Colon (tissue), 2 donors: ENCODE measurements at regions not wholly inside any gene's neighbourhood (a gene's known extent, or its start where the extent isn't known, plus 50 kb on each side); places are given as distances from the start of the nearest gene placed in this dataset.
"Not testable (repeated sequence)": the region's sequence is repeated elsewhere in the genome, so short reads cannot be mapped to it uniquely, and the experiment has no call there.

Experiments
- FAIRE-seq: peaks from 2 replicates; lab custom pipeline; 2012; peaks lifted over from hg19 to GRCh38; lab: Jason Lieb, UNC
- donor health status: control.
- donor health status: control.

- no peak for FAIRE-seq
These were observed 1450.3 kb downstream of the STIM2 start for GRCh38 chr4:28310926-28311325.

DNA sequence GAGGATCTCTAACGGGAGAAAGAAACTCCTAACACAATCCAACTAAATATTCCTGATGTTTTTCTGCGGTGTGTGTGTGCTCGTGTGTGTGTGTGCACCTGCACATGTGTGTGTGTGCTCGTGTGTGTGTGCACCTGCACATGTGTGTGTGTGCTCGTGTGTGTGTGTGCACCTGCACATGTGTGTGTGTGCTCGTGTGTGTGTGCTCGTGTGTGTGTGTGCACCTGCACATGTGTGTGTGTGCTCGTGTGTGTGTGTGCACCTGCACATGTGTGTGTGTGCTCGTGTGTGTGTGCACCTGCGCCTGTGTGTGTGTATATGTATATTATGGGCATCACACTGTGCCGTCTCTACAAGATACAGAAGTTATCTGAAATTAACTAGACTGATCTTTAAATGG lies 1451.9 kb downstream of the STIM2 start:
- FAIRE-seq, result not testable (repeated sequence)

DNA sequence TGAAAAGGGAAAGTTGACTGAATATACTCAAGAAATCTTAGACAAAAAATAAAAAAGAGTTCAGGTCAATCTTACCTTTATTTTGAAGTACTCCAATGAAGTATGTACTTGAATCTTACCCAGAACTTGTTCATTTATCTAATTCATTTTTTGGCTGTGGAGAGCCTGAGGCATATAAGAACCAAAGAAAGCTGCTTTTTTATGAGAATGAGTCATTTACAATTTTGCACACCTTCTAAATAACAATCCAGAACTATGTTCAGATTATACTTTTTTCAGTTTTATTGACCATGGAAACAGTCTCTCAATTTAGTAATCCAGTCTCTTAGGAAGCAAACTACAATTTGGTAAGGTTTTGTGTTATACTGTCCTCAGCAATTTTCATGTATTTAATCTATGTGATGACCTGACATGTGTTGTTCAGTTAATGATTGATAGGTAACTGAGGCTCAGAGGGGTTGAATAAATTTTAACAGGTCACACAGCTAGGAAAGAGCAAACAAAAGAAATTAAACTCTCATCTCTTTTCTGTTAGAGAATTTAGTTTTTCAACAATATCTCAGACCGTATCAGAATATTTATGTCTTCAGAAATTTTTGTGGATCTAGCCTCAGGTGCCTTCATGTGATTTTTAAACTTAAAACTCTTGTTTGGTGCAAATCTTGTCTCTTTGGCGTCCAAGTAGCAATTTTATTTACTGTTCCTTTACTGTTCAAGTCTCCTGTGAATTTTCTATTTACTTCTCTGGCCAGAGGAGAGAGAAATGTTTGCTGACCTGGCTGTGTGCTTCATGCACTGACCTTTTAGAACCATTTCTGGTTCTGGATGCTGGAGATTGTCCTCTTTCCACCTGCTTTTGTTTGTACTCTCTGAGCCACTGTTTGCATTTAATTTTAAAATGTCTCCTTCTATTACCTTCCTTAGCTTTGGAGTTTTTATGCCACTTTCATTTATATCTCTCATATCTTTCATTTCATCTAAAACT lies 1453.4 kb downstream of the STIM2 start:
- FAIRE-seq, result no peak

DNA sequence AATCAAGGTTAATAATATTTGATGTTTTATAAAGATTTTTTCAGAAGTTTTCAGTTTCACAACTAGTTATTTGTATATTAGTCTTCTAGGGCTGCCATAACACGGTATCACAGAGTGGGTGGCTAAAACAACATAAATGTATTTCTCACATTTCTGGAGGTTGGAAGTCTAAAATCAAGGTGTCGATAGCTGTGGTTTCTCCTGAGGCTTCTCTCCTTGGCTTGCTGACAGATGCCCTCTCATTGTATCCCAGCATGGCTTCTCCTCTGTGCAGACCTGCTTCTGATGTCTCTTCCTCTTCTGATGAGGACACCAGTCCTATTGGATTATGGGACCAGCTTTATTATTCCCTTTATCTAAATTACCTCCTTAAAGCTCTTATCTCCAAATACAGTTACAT lies 1456.6 kb downstream of the STIM2 start:
- no peak for FAIRE-seq

- FAIRE-seq, result no peak
These were observed 1473.6 kb downstream of the STIM2 start for GRCh38 chr4:28334249-28334648.

GRCh38 chr4:28341784-28342183 lies 1481.1 kb downstream of the STIM2 start:
- FAIRE-seq, result no peak

GRCh38 chr4:28350485-28350884 lies 1489.8 kb downstream of the STIM2 start:
- FAIRE-seq, result no peak

GRCh38 chr4:28351102-28351501 lies 1490.5 kb downstream of the STIM2 start:
- no peak for FAIRE-seq

DNA sequence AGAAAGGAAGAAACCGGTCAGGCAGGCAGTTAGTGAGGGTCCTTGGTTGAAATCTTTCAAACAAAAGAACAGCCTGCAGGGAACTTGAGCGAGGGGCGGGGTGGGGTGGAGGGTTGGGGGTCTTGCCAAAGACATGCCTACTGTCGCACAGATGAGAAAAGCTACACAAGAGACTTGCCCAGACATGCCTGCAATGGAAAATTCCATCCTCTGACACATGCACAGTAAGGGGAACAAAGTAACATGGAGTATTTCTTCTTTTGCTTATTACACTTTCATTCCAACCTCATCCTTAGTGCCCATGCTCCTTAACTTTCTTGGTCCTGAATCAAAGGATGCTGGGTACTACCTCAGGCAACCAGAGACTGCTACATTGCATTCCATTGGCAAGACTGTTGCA lies 1491.2 kb downstream of the STIM2 start:
- no peak for FAIRE-seq

DNA sequence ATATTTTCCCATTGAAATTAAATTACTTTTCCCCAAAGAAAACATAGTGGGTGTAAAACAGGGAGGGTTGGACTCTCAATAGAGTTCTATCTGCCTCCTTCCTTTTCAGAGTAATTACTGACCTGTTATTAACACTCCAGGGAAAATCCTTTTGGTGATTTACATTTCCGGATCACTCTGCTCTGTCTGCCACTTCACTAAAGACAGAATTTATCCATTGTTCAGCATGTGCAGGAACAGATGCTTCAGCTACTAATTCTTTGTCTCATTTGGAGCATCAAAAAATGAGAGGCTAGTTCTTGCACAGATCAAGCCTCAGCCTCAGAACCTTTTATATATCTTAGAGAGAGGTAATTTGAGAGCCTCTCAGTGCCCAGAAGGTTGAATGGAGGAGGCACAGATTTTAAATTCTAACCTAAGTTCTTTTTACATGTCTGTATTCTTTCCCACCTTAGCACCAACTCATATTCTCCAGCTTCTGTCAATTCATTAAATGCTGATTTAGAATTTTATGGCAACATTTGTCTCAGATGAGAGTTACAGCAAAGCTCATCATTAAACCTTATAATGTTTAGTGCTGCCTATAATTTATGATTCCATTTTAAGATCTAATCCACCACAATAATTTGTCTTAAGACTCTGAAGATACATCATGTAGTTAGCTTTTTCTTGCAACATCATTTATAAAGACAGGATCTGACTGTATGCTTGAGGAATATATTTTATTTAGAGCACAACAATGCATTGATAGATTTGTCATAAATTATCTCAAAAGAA lies 1494.4 kb downstream of the STIM2 start:
- no peak for FAIRE-seq

GRCh38 chr4:28357990-28358389 lies 1497.3 kb downstream of the STIM2 start:
- no peak for FAIRE-seq

- FAIRE-seq, result no peak
These were observed 1498.0 kb downstream of the STIM2 start for GRCh38 chr4:28358606-28359005.

DNA sequence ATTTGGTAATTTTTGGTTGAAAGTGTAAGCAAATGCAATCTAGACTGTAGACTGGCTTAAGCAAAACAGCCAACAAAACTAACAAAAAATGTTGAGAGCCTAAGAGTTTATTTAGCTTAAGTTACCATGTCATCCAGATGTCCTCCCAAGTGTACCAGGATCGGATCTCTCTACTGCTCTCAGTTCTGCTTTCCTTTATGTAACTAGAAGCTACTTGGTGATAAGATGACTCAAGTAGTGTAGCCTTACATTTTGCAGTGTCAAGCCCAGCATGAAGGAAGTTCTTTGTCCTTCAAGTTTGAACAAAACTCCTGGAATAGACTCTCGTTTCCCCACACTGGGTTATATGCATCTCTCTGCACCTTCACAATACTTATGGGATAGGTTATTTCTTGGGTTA lies 1500.0 kb downstream of the STIM2 start:
- no peak for FAIRE-seq

DNA sequence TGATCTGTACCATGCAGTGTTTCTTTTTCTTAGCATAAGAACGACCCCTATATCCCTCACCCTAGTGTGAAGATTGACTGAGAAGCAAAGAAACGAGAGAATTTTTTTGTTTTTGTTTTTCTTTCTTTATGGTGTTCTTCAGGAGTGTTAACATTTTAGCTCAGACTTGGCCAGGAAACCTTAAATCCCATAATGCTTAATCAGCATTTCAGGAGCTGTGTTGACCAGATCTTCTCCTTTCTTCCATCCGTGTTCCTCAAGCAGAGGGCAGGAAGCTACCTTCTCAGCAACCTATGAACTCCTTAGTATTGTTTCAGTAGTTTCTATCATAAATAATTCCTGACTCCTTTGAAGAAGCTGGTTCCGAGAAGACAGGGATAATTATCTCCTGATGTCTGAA lies 1501.5 kb downstream of the STIM2 start:
- FAIRE-seq, result no peak

DNA sequence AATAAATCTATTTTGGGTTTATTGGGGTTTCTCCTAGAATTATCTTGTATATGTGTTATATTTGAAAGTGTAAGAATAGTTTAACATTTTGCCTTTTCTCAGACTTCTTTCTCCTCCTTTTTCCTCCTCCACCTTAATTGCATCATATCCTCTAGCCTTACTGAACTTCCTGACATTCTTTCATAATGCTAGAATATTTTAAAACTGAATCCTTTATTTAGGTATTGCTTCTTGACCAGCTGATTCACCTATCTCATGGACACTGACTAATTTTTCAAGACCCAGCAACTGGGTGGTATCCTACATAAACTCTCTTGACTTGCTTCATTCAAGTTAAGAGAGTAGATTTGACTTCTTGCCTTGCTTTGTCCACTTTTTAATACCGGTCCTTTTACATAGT lies 1508.9 kb downstream of the STIM2 start:
- FAIRE-seq, result no peak

DNA sequence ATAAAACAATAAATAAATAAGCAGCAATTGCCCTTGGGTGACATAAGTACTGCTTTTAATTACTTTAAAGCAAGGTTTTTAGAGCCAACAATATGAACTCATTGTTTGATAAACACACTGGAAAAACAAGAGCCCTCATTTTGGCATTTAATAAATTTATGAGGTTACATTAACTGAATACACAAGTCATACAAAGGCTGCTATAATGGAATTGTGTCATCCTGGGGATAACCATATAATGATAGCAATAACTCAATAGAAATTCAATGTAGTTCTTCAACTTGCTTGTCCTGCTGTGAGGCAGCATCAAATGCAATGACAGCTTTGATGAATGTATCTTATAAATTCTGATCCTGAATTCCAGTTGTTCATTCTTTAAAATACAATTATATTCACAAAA lies 1512.5 kb downstream of the STIM2 start:
- FAIRE-seq, result no peak

DNA sequence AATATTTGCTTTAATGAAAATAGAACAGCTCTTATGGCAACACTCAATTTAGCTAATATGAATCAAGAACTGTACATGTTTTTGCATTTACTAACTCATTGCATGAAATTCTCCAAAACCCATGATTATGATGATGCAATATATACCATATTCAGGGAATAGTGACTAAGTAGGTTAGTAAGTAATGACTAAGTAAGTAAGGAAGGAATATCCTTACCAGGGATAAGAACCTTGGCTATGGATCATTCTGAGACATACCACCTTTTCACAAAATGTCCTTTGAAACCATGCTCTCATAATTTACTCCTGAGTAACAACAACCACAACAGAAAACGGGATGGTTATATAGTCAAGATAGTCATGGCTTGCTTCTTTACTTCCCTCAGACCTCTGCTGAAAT lies 1513.0 kb downstream of the STIM2 start:
- FAIRE-seq, result no peak

DNA sequence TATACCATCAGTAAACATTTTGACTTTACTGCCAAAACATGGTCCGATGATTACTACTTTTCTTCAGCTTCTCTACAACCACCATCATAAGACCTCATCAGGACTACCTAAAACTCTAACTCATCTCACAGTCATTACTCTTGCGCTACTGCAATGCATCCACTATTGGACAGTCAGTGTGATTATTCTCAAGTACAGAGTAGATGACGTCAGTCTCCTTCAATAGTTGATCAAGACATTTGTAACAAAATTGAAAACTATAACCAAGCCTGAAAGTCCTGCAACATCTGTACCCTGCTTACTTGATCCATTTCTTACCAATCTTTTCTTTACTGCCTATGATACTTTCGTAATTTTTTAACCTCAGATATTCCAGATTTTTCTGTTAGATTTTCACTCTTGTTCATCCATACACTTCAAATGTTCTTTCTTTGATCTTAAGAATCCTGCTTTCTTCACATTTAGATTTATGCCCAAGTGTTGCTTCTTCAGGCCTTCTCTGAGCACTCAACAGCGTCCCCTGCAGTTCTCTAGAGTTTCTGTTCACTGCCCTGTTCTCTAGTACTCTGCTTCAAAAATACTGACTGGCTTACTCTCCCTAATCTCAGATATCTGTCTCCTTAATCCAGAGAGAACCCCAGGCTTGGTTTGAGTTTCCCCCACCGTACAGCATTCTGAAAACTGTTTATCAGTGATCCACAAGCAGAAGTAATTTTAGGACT lies 1517.6 kb downstream of the STIM2 start:
- no peak for FAIRE-seq

GRCh38 chr4:28385801-28386200 lies 1525.2 kb downstream of the STIM2 start:
- FAIRE-seq, result no peak

- FAIRE-seq, result no peak
These were observed 1526.1 kb downstream of the STIM2 start for GRCh38 chr4:28386776-28387175.

GRCh38 chr4:28388471-28388870 lies 1527.8 kb downstream of the STIM2 start:
- FAIRE-seq, result no peak

DNA sequence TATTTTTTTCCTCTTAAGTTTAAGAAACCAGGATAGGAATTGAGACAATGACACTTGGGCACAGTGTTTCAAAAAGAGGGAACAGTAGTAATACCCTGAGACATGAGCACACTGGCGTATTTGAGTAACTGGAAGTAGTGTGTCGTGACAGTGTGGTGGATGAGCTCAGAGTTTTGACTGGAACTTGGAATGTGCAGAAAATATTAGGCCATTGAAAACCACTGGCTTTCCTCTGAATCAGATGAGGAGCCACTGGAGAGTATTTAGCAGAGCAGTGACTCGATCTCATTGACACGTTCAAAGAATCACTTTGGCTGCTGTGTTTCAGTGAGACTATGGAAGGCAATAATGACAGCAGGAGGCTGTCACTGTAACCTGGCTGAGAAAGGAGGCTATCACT lies 1531.2 kb downstream of the STIM2 start:
- no peak for FAIRE-seq

- no peak for FAIRE-seq
These were observed 1542.1 kb downstream of the STIM2 start for GRCh38 chr4:28402751-28403150.
